GM19328 (cell line): ENCODE measurements at regions not wholly inside any gene's neighbourhood (a gene's known extent, or its start where the extent isn't known, plus 50 kb on each side); places are given as distances from the start of the nearest gene placed in this dataset.

ENCODE experiments used
- ATAC-seq: cut with Tn5 transposase; IDR thresholded peaks from one replicate; pipeline ENCODE4 v1.9.1; 2021; ENCODE audit warnings: mild to moderate bottlenecking, moderate library complexity; ENCODE audit not compliant: unreplicated experiment

DNA sequence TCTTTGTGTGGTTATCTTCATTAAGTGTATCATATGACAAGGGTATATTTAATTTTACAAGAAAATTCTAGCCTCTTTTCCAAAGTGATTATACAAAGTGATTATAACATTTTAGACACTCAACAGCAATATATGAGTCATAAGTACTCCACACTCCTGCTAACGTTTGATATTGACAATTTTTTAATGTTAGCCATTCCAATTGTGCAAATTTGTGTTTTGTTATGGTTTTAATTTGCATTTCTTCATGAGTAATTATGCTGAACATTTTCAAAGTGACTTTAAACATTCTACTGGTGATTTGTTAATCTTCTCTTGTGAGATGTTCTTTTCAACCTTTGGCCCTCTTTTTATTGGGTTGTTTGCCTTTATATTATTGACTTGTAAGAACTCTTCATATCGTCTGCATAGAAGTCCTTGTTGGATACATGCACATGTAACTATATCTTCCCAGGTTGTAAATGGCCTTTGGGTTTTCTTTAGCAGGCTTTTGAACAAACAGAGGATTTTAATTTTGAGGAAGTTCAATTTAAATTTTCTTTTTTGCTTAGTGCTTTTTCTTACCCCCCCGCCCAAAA lies 771.6 kb upstream of the ZNF608 start:
- ATAC-seq, result no peak

DNA sequence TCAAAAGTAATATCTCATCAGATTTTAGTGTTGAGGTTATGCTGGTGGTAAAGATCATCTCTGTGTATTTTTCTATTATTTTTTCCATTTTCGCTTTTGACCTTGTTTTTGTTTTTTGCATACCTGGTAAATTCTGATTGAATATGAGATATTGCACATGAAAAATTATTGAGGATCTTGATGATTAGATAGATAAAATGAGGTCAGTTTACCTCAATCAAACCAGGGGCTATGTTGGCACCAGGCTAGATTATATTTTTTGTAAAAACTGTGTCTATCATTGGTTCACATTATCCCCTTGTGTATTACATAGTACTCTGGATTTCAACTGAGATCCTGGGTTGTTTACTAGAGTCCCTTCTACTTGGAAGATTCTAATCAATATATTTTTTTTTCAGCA lies 774.9 kb upstream of the ZNF608 start:
- ATAC-seq, result no peak

DNA sequence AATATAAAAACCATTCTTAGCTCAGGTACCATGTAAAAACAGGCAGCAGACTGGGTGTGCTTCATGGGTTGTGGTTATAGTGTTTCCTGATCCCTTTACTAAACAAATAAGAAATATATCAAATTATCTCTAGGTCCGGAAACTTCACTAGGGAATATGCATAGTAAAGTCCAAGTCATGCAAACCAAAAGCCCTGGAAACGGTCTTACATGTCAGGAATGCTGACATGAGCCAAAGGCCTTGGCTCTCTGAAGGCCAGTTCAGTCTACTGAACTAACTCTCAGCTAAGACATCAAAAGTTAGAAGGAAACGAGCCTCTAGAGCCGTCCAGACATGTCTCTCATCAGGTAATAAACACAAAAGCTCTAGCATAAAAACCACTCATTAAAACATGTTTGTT lies 778.9 kb upstream of the ZNF608 start:
- no peak for ATAC-seq

DNA sequence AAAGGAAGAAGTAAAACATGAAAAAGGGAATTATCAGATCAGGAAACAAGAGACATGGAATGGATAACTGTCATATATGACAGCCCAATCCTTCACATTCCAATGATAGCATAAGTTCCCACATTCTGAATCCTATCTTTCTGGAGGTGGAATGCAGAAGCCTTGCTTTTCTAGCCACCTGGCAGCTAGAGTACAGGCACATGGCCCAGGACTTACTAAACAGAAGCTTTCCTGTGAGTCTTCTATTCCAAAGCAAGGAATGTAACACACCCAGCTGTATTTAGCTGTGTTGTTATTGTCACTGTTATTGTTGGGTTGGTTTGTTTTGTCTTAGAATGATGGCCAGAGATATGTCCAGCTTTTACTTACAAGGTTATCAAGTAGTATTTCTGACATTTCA lies 780.5 kb upstream of the ZNF608 start:
- ATAC-seq, result no peak

DNA sequence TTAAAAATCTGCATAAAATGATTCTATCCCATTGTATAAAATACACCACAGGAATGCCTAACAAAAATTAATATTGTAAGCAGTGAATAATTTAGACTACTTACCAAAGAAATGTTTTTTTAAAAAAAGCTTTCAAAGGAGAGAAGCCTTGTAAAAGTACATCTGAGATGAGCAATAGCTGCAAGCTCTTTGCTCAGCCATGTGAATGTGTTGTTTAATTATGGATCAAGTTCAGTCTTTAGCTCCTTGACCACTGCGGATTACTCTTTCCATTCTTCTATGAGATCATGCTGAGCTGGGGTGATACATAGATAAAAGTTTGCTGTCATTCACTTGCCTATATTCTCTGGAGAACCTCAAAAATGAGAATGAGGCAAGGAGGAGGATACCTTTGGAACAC lies 782.4 kb upstream of the ZNF608 start:
- ATAC-seq, result no peak

DNA sequence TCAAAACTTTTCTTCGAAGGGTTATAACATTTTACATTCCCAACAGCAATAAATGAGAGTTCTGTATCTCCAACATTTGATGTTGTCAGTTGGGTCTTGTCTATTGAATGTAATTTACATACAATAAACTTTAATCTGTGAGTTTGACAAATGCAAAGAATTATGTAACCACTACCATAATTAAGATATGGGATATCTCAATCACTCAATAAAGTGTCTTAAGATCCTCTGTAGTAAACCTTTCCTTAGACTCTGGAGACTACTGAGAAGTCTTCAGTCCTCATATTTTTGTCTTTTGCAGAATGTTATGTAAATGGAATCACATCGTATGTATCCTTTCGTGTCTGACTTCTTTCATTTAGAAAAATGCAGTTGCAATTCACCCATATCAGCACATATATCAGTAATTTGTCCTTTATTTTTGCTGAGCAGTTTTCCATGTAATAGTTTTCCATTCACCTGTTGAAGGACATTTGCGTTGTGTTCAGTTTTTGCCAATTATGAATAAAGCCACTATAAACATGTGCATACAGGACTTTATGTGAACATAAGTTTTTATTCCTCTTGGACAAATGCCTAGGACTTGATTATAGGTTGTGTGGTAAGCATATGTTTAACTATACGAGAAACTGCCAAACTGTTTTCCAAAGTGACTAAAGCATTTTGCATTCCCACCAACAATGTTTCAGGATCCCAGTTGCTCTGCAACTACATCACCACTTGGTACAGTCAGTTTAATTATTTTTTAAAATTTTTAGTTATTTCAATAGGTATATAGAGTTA lies 784.6 kb upstream of the ZNF608 start:
- ATAC-seq, result no peak

DNA sequence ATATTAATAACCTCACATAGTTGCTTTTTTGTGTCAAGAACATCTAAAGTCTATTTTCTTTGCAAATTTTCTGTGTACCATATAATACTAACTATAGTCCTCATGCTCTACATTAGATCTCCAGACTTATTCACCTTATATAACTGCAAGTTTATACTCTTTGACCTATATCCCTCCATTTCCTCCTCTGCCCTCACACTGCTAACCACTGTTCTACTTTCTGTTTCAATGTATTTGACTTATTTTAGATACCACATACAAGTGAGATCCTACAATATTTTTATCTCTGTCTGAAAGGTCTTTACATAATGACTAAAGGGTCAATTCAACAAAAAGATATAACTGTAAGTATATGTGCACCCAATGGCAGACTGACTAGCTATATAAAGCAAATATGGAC lies 789.7 kb upstream of the ZNF608 start:
- no peak for ATAC-seq

DNA sequence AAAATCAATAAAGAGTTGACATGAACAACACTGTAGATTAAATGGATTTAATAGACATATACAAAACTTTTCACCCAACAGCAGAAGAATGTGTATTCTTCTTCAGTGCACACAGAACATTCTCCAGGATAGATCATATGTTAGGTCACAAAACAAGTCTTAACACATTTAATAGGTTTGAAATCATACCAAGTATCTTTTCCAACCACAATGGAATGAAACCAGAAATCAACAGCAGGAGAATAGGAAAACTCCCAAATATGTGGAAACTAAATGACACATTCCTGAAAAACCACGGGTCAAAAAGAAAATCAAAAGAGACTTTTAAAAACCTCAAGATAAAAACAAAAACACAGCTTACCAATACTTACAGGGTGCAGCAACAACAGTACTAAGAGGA lies 790.1 kb upstream of the ZNF608 start:
- no peak for ATAC-seq

DNA sequence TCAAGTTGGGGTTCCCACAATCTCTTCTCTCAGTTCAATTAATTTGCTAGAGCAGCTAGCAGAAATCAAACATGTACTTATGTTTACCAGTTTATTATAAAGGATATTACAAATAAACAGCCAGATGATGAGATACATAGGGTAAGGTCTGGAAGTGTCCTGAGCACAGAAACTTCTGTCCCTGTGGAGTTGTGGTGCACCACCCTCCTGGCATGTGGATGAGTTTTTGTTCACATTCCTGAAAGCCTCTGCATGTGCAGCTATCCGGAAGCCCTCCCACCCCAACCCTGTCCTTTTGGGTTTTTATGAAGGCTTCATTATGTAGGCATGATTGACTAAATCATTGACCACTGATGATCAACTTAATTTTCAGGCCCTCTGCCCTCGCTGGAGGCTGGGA lies 791.2 kb upstream of the ZNF608 start:
- ATAC-seq, result no peak

DNA sequence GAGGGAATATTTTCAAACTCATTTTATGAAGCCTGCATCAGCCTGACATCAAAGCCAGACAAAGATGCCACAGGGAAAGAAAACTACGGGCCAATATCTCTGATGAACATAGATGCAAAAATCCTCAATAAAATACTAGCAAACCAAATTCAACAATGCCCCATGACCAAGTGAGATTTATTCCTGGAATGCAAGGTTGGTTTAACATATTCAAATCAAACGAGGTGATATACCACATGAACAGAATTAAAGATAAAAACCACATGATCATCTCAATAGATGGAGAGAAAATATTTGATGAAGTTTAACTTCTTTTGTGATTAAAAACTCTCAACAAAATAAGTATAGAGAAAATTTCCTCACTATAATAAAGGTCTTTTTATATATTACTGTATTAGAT lies 792.0 kb upstream of the ZNF608 start:
- ATAC-seq, result no peak

DNA sequence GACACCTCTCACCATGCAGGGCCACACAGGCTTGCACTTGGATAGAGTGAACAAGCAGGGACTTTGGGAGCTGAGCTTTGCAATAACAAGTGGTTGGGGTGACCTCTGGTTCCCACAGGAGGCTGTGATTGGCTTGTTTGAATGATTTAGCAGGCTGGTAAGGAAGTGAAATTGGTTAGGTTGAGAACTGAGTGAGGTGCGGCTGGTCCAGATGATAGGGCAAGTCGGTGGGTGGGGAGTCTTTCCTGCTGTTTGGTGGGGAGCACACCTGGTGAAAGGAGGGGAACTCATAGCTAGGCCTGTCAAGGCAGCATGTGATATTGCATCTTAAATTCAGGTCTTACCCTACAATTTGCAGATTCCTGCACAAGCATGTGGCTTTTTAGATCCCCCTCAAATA lies 794.6 kb upstream of the ZNF608 start:
- no peak for ATAC-seq

DNA sequence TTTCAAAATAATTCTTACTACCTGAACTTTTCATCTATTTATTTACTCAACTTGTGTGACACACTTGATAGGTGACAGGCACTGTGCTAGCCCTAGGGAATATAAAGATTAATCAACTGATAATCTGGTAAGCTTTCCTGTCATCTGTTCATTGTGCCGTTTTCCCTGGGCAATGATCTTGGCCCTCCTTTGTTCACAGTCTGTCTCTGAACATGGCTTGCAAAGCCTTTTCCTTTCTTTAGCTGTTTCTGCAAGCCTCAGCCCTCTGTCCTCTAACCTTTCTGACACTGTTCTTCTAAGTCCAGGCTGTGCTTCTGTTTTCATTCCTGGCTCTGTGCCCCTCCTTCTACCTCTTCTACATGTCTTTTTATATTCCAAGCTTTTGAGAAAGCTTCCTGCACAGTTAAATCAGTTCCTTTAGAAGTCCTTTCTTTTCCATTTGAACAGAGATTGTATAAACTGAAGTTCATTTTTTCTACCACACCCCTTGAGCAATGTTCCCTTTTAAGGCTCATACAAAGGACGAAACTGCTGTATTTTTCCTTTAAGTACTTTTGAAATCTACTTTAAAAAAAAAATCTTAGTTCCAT lies 803.0 kb upstream of the ZNF608 start:
- no peak for ATAC-seq

DNA sequence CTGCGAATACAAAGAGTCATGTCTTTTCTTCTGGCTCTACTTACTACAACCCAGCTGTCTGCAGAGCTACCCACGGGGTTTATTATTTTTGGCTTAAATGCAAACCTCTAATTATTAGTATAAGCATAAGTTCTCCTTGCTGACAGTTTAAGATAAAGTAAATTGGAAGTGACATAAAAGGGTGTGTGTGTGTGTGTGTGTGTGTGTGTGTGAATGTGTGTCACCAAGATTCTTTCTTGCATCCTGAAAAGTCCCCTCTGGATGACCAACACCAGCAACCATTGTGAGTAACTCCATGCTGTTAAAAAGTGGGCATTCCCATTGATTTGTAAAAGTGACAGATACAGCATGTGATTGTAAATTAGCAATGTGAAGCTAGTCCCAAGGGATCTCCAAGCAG lies 803.8 kb upstream of the ZNF608 start:
- ATAC-seq, result no peak

DNA sequence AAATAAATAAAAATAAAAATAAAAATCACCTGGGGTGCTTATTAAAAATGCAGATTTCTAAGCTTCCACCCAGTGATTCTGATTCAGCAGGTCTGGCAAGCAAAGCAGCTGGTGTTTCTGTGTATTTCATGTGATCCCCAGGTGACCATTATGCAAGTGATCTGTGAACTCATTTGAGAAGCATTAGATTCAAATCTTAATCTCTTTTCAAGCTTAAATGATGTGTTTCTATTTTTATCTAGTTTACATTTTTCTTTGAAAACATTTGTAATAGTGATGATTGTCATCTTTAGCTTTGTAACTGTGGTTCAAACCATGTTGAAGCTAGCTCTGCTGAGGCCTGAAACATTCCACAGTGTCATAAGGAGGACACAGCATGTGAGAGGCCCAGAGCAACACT lies 804.8 kb upstream of the ZNF608 start:
- no peak for ATAC-seq

DNA sequence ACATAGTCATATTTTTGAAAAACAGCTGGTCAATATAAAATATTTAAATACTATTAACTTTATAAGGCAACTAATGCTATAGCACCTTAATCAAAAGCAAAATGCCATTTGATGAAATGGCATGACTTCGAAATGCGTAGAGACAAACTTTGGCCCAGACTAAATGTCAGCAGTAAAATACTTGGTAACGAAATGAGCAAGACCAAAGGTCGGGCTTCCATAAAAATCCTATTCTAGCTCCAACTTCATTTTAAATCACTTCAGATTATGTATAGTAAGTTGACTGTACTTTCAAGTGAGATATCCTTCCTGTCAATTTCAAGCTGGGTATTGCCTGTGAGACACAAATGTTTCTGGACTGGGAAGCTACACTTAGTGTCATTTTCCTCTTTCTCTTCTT lies 805.4 kb upstream of the ZNF608 start:
- no peak for ATAC-seq

DNA sequence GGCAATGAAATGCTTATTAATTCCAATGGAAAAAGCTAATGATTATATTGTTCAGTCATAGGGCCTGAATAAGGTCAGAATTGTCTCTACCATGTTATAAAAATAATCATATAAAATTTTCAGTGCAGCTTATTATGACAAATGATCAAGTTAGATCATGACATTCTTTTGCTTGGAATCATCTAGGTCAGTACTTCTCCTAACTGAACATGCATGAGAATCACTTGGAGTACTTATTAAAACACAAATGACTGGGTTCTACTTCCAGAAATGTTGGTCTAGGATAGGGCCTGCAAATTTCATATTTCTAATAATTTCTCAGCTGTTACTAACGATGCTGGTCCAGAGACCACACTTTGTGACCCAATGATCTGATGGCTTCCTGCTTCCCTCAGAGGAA lies 806.0 kb upstream of the ZNF608 start:
- no peak for ATAC-seq

DNA sequence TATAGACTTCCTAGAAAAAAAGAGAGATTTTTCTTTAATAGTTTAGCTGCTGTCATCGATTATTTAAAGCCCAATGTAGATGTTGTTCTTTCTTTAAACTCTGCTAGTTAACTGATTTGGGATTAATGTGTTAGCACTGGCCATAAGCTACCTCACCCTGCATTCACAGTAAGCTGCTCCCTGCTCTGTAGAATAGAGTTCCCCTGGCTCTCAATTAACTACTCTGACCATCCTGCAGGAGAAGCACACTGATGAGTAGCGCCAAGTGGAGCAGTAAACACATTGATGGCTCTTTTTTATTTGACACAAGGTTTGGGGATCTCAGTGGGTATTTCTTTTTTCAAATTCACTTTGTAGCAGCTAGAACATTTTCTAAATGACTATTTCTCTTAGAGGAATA lies 807.9 kb upstream of the ZNF608 start:
- ATAC-seq, result no peak

DNA sequence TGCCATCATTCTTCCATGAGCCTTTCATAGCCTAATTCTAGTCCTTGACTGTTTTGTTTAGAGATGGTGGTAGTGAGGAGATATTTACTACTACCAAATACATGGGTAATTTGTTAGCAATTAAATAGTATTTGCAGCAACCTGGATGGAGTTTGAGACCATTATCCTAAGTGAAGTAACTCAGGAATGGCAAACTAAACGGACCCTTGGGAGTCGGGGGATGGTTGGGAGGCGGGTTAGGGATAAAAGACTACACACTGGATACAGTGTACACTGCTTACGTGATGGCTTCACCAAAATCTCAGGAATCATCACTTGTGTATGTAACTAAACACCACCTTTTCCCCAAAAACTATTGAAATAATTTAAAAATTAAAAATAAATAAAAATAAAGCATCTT lies 809.2 kb upstream of the ZNF608 start:
- ATAC-seq, result no peak

DNA sequence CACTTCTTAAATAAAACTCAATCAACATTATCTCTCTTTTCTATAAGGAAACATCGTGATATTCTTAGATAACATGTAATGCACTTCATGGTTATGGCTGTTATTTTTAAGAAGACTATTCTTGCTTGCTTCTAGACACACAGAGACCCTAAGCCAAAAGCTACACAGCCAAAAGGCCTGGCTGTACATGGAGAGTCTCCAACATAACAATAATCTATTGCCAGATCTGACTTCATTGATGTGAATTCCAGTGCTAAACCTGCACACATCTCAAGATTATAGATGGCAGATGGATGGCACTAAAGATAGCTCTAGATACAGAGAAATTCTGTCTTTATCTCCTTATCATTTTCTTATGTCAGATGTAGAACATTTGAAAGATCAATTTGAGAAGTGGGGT lies 811.6 kb upstream of the ZNF608 start:
- ATAC-seq, result no peak

DNA sequence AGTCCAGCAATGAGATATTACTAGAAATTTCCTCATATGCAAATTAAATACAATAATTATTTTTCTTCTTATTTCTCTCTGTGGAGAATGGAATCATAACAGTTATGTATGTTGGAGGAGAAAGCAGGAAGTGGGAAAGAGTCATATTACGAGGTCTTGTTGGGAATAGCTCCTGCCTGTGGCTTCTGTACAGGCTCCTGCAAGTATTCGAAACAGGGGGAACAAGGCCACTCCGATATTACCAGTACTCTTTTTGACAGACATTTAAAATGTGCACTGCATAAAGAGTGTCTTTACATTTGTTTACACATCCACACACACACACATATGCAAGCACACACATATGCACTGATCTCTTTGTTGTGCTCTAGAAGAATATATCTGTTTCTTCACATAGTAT lies 812.0 kb upstream of the ZNF608 start:
- ATAC-seq, result no peak

DNA sequence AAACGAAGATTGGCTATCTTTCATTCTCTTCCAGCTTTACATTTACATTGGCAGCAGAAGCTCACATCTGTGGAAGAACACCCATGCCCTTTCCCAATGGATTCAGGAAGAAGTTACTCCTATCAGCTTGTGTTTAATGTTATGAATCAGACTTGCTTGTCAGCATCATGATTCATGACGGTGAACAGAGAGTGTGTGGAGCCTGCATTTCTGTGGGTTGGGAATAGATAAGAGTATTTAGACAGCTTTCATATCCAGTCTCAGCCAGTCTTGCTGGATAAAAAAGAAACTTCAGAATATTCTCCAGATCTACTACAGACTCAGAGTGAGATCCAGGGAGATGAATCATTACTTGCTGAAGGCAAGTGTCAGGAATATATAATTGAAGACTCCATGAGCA lies 812.9 kb upstream of the ZNF608 start:
- ATAC-seq, result no peak

DNA sequence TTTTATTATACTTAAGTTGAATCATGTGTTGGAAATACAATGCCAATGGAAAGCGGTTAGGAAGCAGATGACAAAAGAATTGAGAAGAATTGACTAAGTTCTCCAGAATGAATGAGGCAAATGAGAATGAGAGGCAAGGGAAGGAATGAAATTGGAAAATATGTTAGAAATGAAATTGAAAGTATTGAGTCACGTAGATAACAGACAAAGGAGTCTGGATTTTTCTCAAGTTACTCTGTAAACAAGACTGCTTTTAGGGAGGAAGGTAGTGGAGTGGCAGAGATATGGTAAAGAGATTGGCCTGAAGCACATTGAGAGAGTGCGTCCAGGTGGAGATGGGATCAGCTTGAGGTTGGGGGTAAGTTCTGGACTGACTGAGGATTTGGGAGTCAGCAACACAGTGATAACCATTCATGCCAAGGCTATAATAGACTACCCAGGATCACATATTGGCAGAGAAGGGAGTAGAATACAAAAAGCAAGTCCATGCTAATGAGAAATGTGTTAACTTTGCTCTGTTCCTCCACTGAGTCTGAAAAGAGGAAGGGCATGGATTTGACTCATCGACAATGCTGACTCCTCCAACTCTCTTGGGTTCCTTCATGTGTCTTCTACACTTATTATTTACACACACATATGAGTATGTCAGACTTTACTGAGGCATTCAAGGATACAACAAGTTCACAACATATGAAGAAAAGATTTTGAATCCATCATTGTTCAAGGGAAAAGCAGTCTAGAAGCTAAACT lies 814.2 kb upstream of the ZNF608 start:
- no peak for ATAC-seq
